ACC112 (cell line): ENCODE measurements at regions not wholly inside any gene's neighbourhood (a gene's known extent, or its start where the extent isn't known, plus 50 kb on each side); places are given as distances from the start of the nearest gene placed in this dataset.

Experiments
- H2AFZ ChIP-seq: fragments of 200-600 bp; sonication (generic); one replicate; pipeline ENCODE4 v1.6.0; 2017; ENCODE audit warnings: antibody characterized with exemption, low read length; ENCODE audit not compliant: unreplicated experiment
- H3K27ac ChIP-seq: fragments of 200-600 bp; sonication (generic); 2 replicates; pipeline ENCODE4 v1.5.1; 2014; ENCODE audit warnings: low read depth, mild to moderate bottlenecking, antibody characterized with exemption, low read length, moderate library complexity
- H3K27me3 ChIP-seq: fragments of 200-600 bp; sonication (generic); 2 replicates; pipeline ENCODE4 v1.6.1; 2014; ENCODE audit warnings: mild to moderate bottlenecking, antibody characterized with exemption, low read length, moderate library complexity, mixed read lengths; ENCODE audit not compliant: insufficient read depth
- H3K36me3 ChIP-seq: fragments of 200-600 bp; sonication (generic); 2 replicates; pipeline ENCODE4 v1.6.1; 2016; ENCODE audit warnings: mild to moderate bottlenecking, antibody characterized with exemption, low read length, moderate library complexity, mixed read lengths; ENCODE audit not compliant: insufficient read depth
- H3K4me1 ChIP-seq: fragments of 200-600 bp; sonication (generic); one replicate; pipeline ENCODE4 v1.6.1; 2016; ENCODE audit warnings: low read length, mixed read lengths; ENCODE audit not compliant: insufficient read depth, unreplicated experiment, control insufficient read depth
- H3K4me3 ChIP-seq: fragments of 200-600 bp; sonication (generic); 2 replicates; pipeline ENCODE4 v1.5.1; 2014; ENCODE audit warnings: mild to moderate bottlenecking, low read depth, low read length
- H3K79me2 ChIP-seq: fragments of 200-600 bp; sonication (generic); one replicate; pipeline ENCODE4 v1.6.0; 2016; ENCODE audit warnings: low read length; ENCODE audit not compliant: control insufficient read depth, unreplicated experiment, insufficient read depth

DNA sequence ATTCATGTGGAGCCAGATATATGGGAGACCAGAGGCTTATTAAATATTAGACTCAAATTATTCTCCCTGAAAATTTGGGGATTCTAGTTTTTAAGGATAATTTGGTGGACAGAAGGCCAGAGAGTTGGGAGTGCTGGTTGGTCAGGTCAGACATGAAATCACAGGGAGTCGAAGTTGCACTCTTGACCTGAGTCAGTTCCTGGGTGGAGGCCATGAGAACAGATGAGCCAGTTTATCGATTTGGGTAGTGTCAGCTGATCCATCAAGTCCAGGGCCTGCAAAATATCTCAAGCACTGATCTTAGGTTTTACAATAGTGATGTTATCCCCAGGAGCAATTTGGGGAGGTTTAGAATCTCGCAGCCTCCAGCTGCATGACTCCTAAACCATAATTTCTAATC, 563.5 kb upstream of the NRSN1 start:
- no peak overlapping the region for H2AFZ ChIP-seq
- no peaks in the 10 kb centered on the region for H3K36me3 ChIP-seq
- no peaks in the 10 kb centered on the region for H3K27me3 ChIP-seq
- no peaks in the 10 kb centered on the region for H3K79me2 ChIP-seq
- no peak overlapping the region for H3K27ac ChIP-seq
- H3K4me3 ChIP-seq = no peak overlapping the region
- H3K4me1 ChIP-seq = no peaks in the 10 kb centered on the region

DNA sequence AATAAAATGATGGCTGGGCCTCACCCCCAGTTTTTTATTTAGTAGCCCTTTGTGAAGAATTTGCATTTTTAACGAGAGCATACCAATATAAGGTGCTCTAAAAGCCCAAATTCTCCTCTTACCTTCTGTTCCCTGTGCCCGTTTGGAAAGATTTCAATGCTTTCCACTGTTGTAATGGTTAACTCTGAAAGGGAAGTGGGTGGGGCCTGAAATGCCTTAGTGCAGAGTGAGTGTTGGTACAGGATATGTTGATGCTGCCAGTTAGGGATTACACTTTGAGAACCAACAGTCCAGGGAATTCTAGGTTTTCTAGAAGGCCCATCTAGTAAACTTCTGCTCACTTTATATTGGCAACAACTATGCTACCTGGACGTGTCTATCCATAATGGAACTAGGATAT, 562.7 kb upstream of the NRSN1 start:
- Histone ChIP-seq H3K27ac (no peak overlapping the region), H3K4me1 (no peaks in the 10 kb centered on the region), H2AFZ (no peak overlapping the region), H3K36me3 (no peaks in the 10 kb centered on the region), H3K27me3 (no peaks in the 10 kb centered on the region), H3K4me3 (no peak overlapping the region), H3K79me2 (no peaks in the 10 kb centered on the region)

DNA sequence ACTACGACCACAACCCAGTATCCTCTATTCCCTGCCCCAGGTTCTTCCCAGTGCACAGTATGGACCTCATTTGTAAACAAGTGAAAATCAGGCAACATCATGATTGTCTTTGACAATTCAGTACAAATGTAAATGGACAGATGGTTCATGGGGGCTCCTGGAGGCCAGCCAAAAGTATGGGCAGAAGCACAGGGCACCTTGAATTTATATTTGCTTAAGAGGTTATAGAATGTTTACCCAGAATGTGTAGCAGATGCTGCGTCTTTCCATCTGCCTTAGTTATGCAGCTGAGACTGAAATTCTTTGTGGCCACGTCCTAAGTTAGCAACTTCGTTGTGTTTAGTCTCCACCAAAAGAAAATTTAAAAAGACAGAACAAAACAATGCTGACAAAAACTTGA, 559.6 kb upstream of the NRSN1 start:
- no peaks in the 10 kb centered on the region for H3K36me3 ChIP-seq
- no peaks in the 10 kb centered on the region for H3K27me3 ChIP-seq
- no peaks in the 10 kb centered on the region for H3K4me1 ChIP-seq
- no peak overlapping the region for H2AFZ ChIP-seq
- no peaks in the 10 kb centered on the region for H3K79me2 ChIP-seq
- H3K4me3 ChIP-seq = no peak overlapping the region
- H3K27ac ChIP-seq = no peak overlapping the region

DNA sequence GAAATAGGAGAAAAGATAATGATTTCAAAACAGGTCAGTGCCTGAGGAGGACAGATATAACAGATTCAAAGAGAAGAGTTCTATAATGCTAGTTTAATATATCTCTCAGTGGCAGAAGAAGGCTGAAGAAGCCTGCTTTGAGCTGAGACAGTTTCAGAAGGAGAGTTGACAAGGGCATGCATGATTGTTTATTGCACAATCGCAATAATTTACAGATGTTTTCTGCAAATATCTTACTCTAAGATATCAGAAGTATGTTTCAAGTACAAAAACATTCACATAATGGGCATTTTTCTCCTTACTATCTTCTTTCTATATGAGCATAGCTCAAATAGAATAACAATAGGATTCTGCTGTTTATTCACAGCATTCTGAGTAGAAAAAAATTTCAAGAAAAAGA, 557.7 kb upstream of the NRSN1 start:
- H3K27ac ChIP-seq = no peak overlapping the region

DNA sequence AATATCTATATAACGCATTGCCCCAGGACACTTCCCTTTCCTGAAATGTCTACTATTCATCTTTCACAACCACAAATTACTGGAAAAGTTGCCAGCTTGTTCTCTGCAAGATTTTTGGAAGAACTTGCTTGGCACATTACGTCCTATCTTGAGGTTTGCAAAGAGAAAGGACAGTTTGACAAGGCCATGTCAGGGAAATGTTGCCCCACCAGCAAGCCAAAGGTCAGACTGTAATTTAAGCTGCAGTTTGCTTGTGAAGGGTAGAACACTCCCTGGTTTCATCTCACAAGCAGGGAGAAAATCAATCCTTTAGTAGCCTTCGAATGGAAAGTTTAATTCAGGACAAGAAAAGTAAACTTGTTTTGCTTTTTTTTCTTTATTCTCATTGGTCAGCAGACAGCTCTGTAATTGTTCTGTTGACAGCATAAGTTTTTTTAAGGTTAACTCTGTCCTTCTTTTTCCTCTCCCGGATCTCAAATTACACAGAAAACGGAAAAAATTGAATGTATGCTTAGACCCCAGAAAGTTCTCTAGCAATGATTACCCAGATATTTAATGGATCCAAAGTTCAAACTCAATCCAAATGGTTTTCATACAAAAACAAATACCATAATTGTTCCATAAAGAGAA, 541.8 kb upstream of the NRSN1 start:
- H3K4me1 ChIP-seq = no peaks in the 10 kb centered on the region
- no peak overlapping the region for H3K4me3 ChIP-seq
- no peaks in the 10 kb centered on the region for H3K79me2 ChIP-seq
- H3K36me3 ChIP-seq = no peaks in the 10 kb centered on the region
- H3K27ac ChIP-seq = no peak overlapping the region
- no peaks in the 10 kb centered on the region for H3K27me3 ChIP-seq
- no peak overlapping the region for H2AFZ ChIP-seq

More for the DNA sequence above, 557.7 kb upstream of the NRSN1 start:
- no peak overlapping the region for H2AFZ ChIP-seq
- H3K4me3 ChIP-seq = no peak overlapping the region
- H3K4me1 ChIP-seq = no peaks in the 10 kb centered on the region
- no peaks in the 10 kb centered on the region for H3K79me2 ChIP-seq
- H3K27me3 ChIP-seq = no peaks in the 10 kb centered on the region
- no peaks in the 10 kb centered on the region for H3K36me3 ChIP-seq

DNA sequence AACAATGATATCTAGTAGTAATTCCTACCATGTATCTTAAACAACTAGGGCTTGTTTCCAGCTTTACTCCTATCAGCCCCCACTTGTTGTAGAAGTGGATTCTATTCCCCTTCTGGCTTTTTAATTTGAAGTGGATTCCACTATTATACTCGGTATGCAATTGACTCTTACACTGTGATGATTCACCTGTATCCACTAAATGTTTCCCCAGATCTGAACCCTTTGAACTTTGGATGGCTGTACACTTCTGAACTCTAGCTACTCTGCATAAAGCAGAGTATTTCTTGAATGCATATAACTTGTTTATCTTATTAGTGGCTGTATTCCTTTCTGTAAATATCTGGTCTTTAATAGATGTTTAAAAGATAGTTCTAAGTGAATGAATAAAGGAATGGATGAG, 538.4 kb upstream of the NRSN1 start:
- Histone ChIP-seq H3K79me2 (no peaks in the 10 kb centered on the region), H3K36me3 (no peaks in the 10 kb centered on the region), H2AFZ (no peak overlapping the region), H3K27me3 (no peaks in the 10 kb centered on the region), H3K27ac (no peak overlapping the region), H3K4me3 (no peak overlapping the region), H3K4me1 (no peaks in the 10 kb centered on the region)

DNA sequence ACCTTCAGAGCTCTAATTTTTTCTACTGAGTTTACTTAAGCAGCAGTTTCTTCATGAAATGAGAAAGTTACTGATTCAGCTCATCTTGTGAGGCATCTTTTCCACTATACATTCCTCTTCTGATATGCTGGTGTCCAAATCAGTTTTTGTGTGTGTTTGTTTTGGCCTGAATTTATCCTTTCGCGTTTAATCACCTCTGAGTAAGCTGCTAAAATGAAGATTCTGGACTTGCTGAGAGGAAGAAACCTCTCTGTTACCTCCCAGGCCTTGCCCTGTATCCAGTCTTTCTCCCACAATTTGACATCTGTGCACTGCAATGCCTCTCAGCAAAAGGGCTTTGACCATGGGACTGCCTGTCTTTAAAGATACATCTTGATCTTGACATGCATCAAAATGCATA, 536.2 kb upstream of the NRSN1 start:
- no peak overlapping the region for H3K27ac ChIP-seq
- H3K27me3 ChIP-seq = no peaks in the 10 kb centered on the region
- H3K4me3 ChIP-seq = no peak overlapping the region
- H3K36me3 ChIP-seq = no peaks in the 10 kb centered on the region
- no peaks in the 10 kb centered on the region for H3K79me2 ChIP-seq
- H3K4me1 ChIP-seq = no peaks in the 10 kb centered on the region
- H2AFZ ChIP-seq = no peak overlapping the region

DNA sequence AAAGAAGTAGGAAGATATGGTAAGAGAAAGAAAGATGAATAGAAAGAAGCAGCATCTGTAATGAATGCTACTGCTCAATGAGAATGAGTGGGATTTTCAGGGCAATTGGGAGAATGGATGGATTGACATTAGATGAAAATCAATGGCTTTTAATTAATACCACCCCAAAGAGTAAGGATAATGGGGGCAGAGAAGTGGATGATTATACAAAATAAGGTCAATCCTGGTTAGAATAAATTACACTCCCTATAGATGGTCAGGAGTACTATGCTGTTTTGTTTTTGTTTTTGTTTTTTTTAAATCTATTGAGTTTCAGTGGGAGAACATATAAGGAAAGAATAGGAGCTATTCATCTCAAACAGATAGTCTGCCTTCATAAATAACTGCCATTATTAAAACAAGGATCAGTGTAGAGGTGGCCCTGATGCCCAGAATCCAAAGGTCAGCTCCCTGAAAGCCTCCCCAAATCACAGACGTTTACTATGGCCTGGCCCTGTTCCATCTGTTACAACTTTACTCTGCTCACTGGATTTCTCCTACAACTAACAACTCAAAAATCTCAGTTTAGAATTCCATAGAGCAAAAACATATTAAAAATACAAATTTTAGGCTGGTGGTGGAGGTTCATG, 535.4 kb upstream of the NRSN1 start:
- Histone ChIP-seq H3K27ac (no peak overlapping the region), H3K79me2 (no peaks in the 10 kb centered on the region), H3K27me3 (no peaks in the 10 kb centered on the region), H3K36me3 (no peaks in the 10 kb centered on the region), H3K4me3 (no peak overlapping the region), H2AFZ (no peak overlapping the region), H3K4me1 (no peaks in the 10 kb centered on the region)

DNA sequence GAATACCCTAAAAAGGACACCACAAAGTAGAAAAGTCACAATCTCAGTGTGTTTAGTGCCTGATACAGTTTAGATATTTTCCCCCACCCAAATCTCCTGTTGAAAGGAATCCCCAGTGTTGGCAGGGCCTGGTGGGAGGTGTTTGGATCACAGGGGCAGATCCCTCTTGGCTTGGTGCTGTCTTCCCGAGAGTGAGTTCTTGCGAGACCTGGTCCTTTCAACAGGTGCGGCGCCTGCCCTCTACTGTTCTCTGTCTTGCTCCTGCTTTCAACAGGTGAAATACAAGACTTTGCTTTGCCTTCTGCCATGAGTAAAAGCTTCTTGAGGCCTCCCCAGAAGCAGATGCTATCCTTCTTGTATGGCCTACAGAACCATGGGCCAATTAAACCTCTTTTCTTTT, 534.3 kb upstream of the NRSN1 start:
- Histone ChIP-seq H3K79me2 (no peaks in the 10 kb centered on the region), H3K27ac (no peak overlapping the region), H3K4me3 (no peak overlapping the region), H3K4me1 (no peaks in the 10 kb centered on the region), H2AFZ (no peak overlapping the region), H3K27me3 (no peaks in the 10 kb centered on the region), H3K36me3 (no peaks in the 10 kb centered on the region)

DNA sequence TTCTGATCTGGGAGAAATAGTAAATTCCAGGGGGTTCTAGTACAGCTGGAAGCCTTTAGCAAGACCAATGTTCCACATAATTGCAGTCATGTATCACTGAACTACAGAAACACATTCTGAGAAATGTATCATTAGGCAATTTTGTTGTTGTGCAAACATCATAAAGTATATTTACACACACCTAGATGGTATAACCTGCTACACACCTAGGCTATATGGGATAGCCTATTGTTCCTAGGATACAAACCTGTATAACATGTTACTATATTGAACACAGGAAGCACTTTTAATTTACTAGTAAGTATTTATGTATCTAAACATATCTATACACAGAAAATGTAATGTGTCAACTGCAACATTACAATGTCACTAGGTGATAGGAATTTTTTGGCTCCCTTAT, 525.9 kb upstream of the NRSN1 start:
- no peak overlapping the region for H3K4me3 ChIP-seq
- H3K27me3 ChIP-seq = no peaks in the 10 kb centered on the region
- H3K36me3 ChIP-seq = no peaks in the 10 kb centered on the region
- no peak overlapping the region for H3K27ac ChIP-seq
- H3K79me2 ChIP-seq = no peaks in the 10 kb centered on the region
- no peak overlapping the region for H2AFZ ChIP-seq
- no peaks in the 10 kb centered on the region for H3K4me1 ChIP-seq

DNA sequence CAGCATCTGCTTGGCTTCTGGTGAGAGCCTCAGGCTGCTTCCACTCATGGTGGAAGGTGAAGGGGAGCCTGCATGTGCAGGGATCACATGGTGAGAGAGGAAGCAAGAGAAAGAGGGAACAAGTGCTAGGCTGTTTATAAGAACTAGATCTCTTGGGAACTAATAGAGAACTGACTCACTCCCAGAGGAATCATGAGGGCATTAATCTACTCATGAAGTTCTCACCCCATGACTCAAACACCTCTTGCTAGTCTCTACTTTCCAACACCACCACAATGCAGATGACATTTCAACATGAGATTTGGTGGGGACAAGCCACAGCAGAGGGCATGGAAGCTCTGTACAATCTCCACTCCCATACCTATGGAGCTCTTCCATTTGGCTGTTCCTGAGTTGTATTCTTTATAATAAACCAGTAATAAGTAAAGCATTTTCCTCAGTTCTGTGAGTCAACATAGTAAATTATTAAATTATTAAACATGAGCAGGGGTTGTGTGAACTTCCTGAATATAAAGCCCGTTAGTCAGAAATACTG, 524.1 kb upstream of the NRSN1 start:
- no peak overlapping the region for H3K4me3 ChIP-seq
- H3K36me3 ChIP-seq = no peaks in the 10 kb centered on the region
- H3K4me1 ChIP-seq = no peaks in the 10 kb centered on the region
- no peaks in the 10 kb centered on the region for H3K79me2 ChIP-seq
- H2AFZ ChIP-seq = no peak overlapping the region
- H3K27me3 ChIP-seq = no peaks in the 10 kb centered on the region
- no peak overlapping the region for H3K27ac ChIP-seq
